ENCODE measurements at regions not wholly inside any gene's neighbourhood (a gene's known extent, or its start where the extent isn't known, plus 50 kb on each side); places are given as distances from the start of the nearest gene placed in this dataset.

DNA sequence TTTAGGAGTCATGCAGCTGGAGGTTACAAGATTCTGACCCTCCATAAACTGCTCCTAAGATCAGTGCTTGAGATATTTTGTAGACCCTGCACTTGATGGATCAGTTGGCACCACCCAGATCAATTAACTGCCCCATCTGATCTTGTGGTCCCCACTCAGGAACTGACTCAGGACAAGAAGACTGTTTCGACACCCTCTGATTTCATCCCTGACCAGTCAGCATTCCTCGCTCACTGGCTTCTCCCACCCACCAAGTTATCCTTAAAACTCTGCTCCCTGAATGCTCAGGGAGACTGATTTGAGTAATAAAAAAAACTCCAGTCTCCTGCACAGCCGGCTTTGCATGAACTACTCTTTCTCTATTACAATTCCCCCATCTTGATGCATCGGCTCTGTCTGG is 360.2 kb downstream of the GALC start:
- Histone ChIP-seq H3K4me1 (ENCODE audit: control insufficient read depth, low read length) (no peaks in the 10 kb centered on the region), H3K9me2 (replicated peaks; ENCODE audit: control insufficient read depth, low read length) (no peaks in the 10 kb centered on the region; the same call in 1 of the 2 replicates)
- no peak for TF ChIP-seq EZH2phosphoT487 (IDR thresholded peaks at IDR 0.05; ENCODE audit: borderline replicate concordance, low read length)
- TF ChIP-seq, protein P1, sequence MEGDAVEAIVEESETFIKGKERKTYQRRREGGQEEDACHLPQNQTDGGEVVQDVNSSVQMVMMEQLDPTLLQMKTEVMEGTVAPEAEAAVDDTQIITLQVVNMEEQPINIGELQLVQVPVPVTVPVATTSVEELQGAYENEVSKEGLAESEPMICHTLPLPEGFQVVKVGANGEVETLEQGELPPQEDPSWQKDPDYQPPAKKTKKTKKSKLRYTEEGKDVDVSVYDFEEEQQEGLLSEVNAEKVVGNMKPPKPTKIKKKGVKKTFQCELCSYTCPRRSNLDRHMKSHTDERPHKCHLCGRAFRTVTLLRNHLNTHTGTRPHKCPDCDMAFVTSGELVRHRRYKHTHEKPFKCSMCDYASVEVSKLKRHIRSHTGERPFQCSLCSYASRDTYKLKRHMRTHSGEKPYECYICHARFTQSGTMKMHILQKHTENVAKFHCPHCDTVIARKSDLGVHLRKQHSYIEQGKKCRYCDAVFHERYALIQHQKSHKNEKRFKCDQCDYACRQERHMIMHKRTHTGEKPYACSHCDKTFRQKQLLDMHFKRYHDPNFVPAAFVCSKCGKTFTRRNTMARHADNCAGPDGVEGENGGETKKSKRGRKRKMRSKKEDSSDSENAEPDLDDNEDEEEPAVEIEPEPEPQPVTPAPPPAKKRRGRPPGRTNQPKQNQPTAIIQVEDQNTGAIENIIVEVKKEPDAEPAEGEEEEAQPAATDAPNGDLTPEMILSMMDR (IDR thresholded peaks at IDR 0.05; ENCODE audit: low read depth, low read length, poor library complexity, severe bottlenecking), result no peak

GRCh38 chr14:87630846-87631245 is 362.1 kb downstream of the GALC start:
- H3K9me2 ChIP-seq (replicated peaks; ENCODE audit: control insufficient read depth, low read length), result no peaks in the 10 kb centered on the region
- no peaks in the 10 kb centered on the region for H4K20me1 ChIP-seq (ENCODE audit: control insufficient read depth, insufficient read depth, low read depth, low read length)
- no peaks in the 10 kb centered on the region for H3K9me3 ChIP-seq (ENCODE audit: control insufficient read depth, insufficient read depth, low read length)
- no peaks in the 10 kb centered on the region for H3K27me3 ChIP-seq (ENCODE audit: control insufficient read depth, low read length)
- no peaks in the 10 kb centered on the region for H3K79me2 ChIP-seq (ENCODE audit: control insufficient read depth, low read length)
- no peak overlapping the region for H3K4me3 ChIP-seq (ENCODE audit: low read length)
- TF ChIP-seq, protein P1 (IDR thresholded peaks at IDR 0.05; ENCODE audit: low read depth, low read length, poor library complexity, severe bottlenecking), result no peak
- no peak for TF ChIP-seq EZH2phosphoT487 (IDR thresholded peaks at IDR 0.05; ENCODE audit: borderline replicate concordance, low read length)
- no peaks in the 10 kb centered on the region for H3K36me3 ChIP-seq (ENCODE audit: control insufficient read depth, low read length)
- no peak overlapping the region for H3K27ac ChIP-seq (ENCODE audit: low read depth, low read length)
- no peak overlapping the region for H3K4me2 ChIP-seq (ENCODE audit: low read length)
- no peaks in the 10 kb centered on the region for H3F3A ChIP-seq (ENCODE audit: control insufficient read depth, insufficient read depth)
- no peaks in the 10 kb centered on the region for H3K4me1 ChIP-seq (ENCODE audit: control insufficient read depth, low read length)

More for the DNA sequence above, 360.2 kb downstream of the GALC start:
- Histone ChIP-seq H3K36me3 (ENCODE audit: control insufficient read depth, low read length) (no peaks in the 10 kb centered on the region), H3K4me3 (ENCODE audit: low read length) (no peak overlapping the region), H3K9me3 (ENCODE audit: control insufficient read depth, insufficient read depth, low read length) (no peaks in the 10 kb centered on the region), H3F3A (ENCODE audit: control insufficient read depth, insufficient read depth) (no peaks in the 10 kb centered on the region), H3K27ac (ENCODE audit: low read depth, low read length) (no peak overlapping the region), H3K79me2 (ENCODE audit: control insufficient read depth, low read length) (no peaks in the 10 kb centered on the region), H3K27me3 (ENCODE audit: control insufficient read depth, low read length) (no peaks in the 10 kb centered on the region), H4K20me1 (ENCODE audit: control insufficient read depth, insufficient read depth, low read depth, low read length) (no peaks in the 10 kb centered on the region), H3K4me2 (ENCODE audit: low read length) (no peak overlapping the region)

GRCh38 chr14:87629788-87630187 is 363.2 kb downstream of the GALC start:
- H3K27me3 ChIP-seq (ENCODE audit: control insufficient read depth, low read length), result no peaks in the 10 kb centered on the region
- no peaks in the 10 kb centered on the region for H4K20me1 ChIP-seq (ENCODE audit: control insufficient read depth, insufficient read depth, low read depth, low read length)
- TF ChIP-seq, protein P1 (IDR thresholded peaks at IDR 0.05; ENCODE audit: low read depth, low read length, poor library complexity, severe bottlenecking), result no peak
- no peak for TF ChIP-seq EZH2phosphoT487 (IDR thresholded peaks at IDR 0.05; ENCODE audit: borderline replicate concordance, low read length)
- H3K4me2 ChIP-seq (ENCODE audit: low read length), result no peak overlapping the region
- H3K4me3 ChIP-seq (ENCODE audit: low read length), result no peak overlapping the region
- H3K4me1 ChIP-seq (ENCODE audit: control insufficient read depth, low read length), result no peaks in the 10 kb centered on the region
- H3K9me3 ChIP-seq (ENCODE audit: control insufficient read depth, insufficient read depth, low read length), result no peaks in the 10 kb centered on the region
- H3F3A ChIP-seq (ENCODE audit: control insufficient read depth, insufficient read depth), result no peaks in the 10 kb centered on the region
- H3K36me3 ChIP-seq (ENCODE audit: control insufficient read depth, low read length), result no peaks in the 10 kb centered on the region
- H3K9me2 ChIP-seq (replicated peaks; ENCODE audit: control insufficient read depth, low read length), result no peaks in the 10 kb centered on the region
- no peak overlapping the region for H3K27ac ChIP-seq (ENCODE audit: low read depth, low read length)
- H3K79me2 ChIP-seq (ENCODE audit: control insufficient read depth, low read length), result no peaks in the 10 kb centered on the region
